Astrocyte (in vitro differentiated cells and primary cell): ENCODE measurements at regions not wholly inside any gene's neighbourhood (a gene's known extent, or its start where the extent isn't known, plus 50 kb on each side); places are given as distances from the start of the nearest gene placed in this dataset.

Experiments used
- DNase-seq: peaks from one replicate; pipeline ENCODE4 v3.0.0-alpha.2; 2010; ENCODE audit warnings: low read depth
- FAIRE-seq: peaks from 2 replicates; lab custom pipeline; 2011; peaks lifted over from hg19 to GRCh38; lab: Jason Lieb, UNC
- H2AFZ ChIP-seq: 2 replicates; pipeline ENCODE4 v1.6.0; 2012; ENCODE audit warnings: low read depth, low read length, inconsistent platforms
- H3K27ac ChIP-seq: 2 replicates; pipeline ENCODE4 v1.5.1; 2011; ENCODE audit warnings: low read depth, low read length, inconsistent platforms
- H3K27me3 ChIP-seq: 2 replicates; pipeline ENCODE4 v1.6.0; 2011; ENCODE audit warnings: low read length, inconsistent platforms; ENCODE audit not compliant: insufficient read depth
- H3K36me3 ChIP-seq: 2 replicates; pipeline ENCODE4 v1.5.1; 2011; ENCODE audit warnings: low read length, inconsistent platforms; ENCODE audit not compliant: insufficient read depth
- H3K4me1 ChIP-seq: 2 replicates; pipeline ENCODE4 v1.5.1; 2011; ENCODE audit warnings: low read length, inconsistent platforms; ENCODE audit not compliant: insufficient read depth
- H3K4me2 ChIP-seq: 2 replicates; pipeline ENCODE4 v1.6.0; 2012; ENCODE audit warnings: low read length, inconsistent platforms
- H3K4me3 ChIP-seq: 2 replicates; pipeline ENCODE4 v1.5.1; 2011; ENCODE audit warnings: low read depth, mild to moderate bottlenecking, low read length, inconsistent platforms; ENCODE audit not compliant: insufficient read depth
- H3K79me2 ChIP-seq: 2 replicates; pipeline ENCODE4 v1.6.0; 2012; ENCODE audit warnings: mild to moderate bottlenecking, low read length, inconsistent platforms; ENCODE audit not compliant: insufficient read depth
- H3K9ac ChIP-seq: 2 replicates; pipeline ENCODE4 v1.6.0; 2012; ENCODE audit warnings: mild to moderate bottlenecking, low read length, inconsistent platforms
- H3K9me3 ChIP-seq: 2 replicates; pipeline ENCODE4 v1.5.1; 2012; ENCODE audit warnings: low read depth, mild to moderate bottlenecking, low read length, inconsistent platforms; ENCODE audit not compliant: insufficient read depth
- H4K20me1 ChIP-seq: 2 replicates; pipeline ENCODE4 v1.6.0; 2012; ENCODE audit warnings: low read length, inconsistent platforms; ENCODE audit not compliant: insufficient read depth
- H3K27ac Mint-ChIP-seq: one replicate; pipeline ENCODE4 v1.8.0; 2021; ENCODE audit warnings: mild to moderate bottlenecking, mixed read lengths; ENCODE audit not compliant: unreplicated experiment
- H3K27me3 Mint-ChIP-seq: one replicate; pipeline ENCODE4 v1.8.0; 2021; ENCODE audit warnings: low read depth, mixed read lengths; ENCODE audit not compliant: unreplicated experiment
- H3K36me3 Mint-ChIP-seq: one replicate; pipeline ENCODE4 v1.8.0; 2021; ENCODE audit warnings: low read depth, mixed read lengths; ENCODE audit not compliant: unreplicated experiment
- H3K4me1 Mint-ChIP-seq: one replicate; pipeline ENCODE4 v1.8.0; 2021; ENCODE audit warnings: low read depth, mixed read lengths; ENCODE audit not compliant: unreplicated experiment
- H3K4me3 Mint-ChIP-seq: one replicate; pipeline ENCODE4 v1.8.0; 2021; ENCODE audit warnings: mild to moderate bottlenecking, moderate library complexity, mixed read lengths; ENCODE audit not compliant: unreplicated experiment
- H3K9me3 Mint-ChIP-seq: one replicate; pipeline ENCODE4 v1.8.0; 2021; ENCODE audit warnings: mild to moderate bottlenecking, mixed read lengths; ENCODE audit not compliant: unreplicated experiment
- CTCF ChIP-seq: IDR thresholded peaks from 2 replicates; pipeline ENCODE4 v1.5.1; 2011; ENCODE audit warnings: low read depth, mild to moderate bottlenecking, inconsistent platforms, low read length, moderate library complexity; ENCODE audit not compliant: insufficient read depth
- EZH2 ChIP-seq: IDR thresholded peaks from 2 replicates; pipeline ENCODE4 v1.6.1; 2012; ENCODE audit warnings: mild to moderate bottlenecking, low read length, inconsistent platforms; ENCODE audit not compliant: insufficient read depth

- Mint-ChIP-seq H3K4me3 (no peak overlapping the region), H3K4me1 (peaks cover 16% of the 10 kb centered on the region), H3K36me3 (no peaks in the 10 kb centered on the region), H3K27me3 (no peaks in the 10 kb centered on the region), H3K27ac (no peak overlapping the region), H3K9me3 (no peaks in the 10 kb centered on the region)
- TF ChIP-seq EZH2: no peak
- no peak for TF ChIP-seq CTCF
- no peak overlapping the region for H3K4me2 ChIP-seq
- FAIRE-seq (no peak), DNase-seq (no peak)
- H3K9ac ChIP-seq: no peak overlapping the region
- no peak overlapping the region for H3K27ac ChIP-seq
- H3K4me1 ChIP-seq: no peaks in the 10 kb centered on the region
- no peaks in the 10 kb centered on the region for H3K36me3 ChIP-seq
- no peak overlapping the region for H2AFZ ChIP-seq
- H3K9me3 ChIP-seq: no peaks in the 10 kb centered on the region
- no peaks in the 10 kb centered on the region for H3K79me2 ChIP-seq
- no peaks in the 10 kb centered on the region for H4K20me1 ChIP-seq
- no peaks in the 10 kb centered on the region for H3K27me3 ChIP-seq
- H3K4me3 ChIP-seq: no peak overlapping the region
These were observed 379.6 kb downstream of the FBXO15 start for GRCh38 chr18:73768043-73768442.

DNA sequence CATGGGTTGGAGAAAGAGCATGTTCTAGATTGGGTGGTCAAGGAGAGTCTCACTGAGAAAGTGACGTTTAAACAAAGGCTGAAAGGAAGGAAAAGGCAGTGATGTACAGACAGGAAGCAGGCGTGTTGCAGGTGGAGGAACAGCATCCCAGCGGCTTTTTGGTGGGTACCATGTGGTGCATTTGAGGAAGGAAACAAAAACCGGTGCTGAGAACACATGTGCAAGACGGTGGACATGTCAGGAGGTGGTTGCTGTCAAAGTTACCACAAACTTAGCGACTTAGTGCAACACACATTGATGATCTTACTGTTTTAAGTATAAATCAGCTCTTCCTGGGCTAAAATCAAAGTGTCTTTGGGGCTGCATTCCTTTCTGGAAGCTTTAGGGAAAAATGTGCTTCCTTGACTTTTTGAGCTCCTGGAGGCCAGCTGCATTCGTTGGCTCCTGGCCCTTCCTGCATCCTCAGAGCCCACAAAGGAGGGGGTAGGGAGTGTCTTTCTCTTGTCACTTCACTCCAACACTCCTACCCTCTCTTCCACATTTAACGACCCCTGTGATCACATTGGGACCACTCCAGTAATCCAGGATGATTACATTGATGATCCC is 380.6 kb downstream of the FBXO15 start:
- H3K36me3 ChIP-seq: no peaks in the 10 kb centered on the region
- DNase-seq (no peak), FAIRE-seq (no peak)
- H4K20me1 ChIP-seq: no peaks in the 10 kb centered on the region
- no peaks in the 10 kb centered on the region for H3K9me3 ChIP-seq
- H3K4me3 ChIP-seq: no peak overlapping the region
- H3K4me3 Mint-ChIP-seq: no peak overlapping the region
- H3K4me1 Mint-ChIP-seq: peaks cover 16% of the 10 kb centered on the region
- H3K9me3 Mint-ChIP-seq: peaks cover 4% of the 10 kb centered on the region
- no peaks in the 10 kb centered on the region for H3K27me3 Mint-ChIP-seq
- no peak overlapping the region for H3K27ac Mint-ChIP-seq
- H3K27me3 ChIP-seq: no peaks in the 10 kb centered on the region
- no peaks in the 10 kb centered on the region for H3K79me2 ChIP-seq
- no peak overlapping the region for H3K4me2 ChIP-seq
- H3K36me3 Mint-ChIP-seq: no peaks in the 10 kb centered on the region
- TF ChIP-seq CTCF: no peak
- no peak for TF ChIP-seq EZH2
- no peak overlapping the region for H3K27ac ChIP-seq
- no peaks in the 10 kb centered on the region for H3K4me1 ChIP-seq
- no peak overlapping the region for H3K9ac ChIP-seq
- no peak overlapping the region for H2AFZ ChIP-seq

DNA sequence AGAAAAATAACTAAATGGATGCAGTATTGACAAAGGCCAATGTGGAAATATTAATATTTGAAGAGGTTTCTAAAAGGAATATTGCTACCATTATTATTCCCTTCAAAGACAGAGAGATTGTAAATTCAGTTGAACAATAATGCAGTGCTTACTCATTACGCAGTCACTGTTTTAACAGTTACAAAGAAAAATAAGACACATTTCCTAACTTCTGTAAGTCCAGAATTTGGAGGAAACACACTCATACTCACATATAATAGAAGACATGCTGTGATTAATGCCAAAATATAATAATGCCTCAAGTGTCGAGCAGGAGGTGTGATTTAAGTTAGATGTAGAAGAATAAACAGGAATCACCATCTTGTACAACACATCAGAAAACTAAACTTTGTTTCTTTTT is 389.2 kb downstream of the FBXO15 start:
- Mint-ChIP-seq H3K9me3 (peaks cover 4% of the 10 kb centered on the region), H3K27ac (no peak overlapping the region), H3K27me3 (peaks cover 7% of the 10 kb centered on the region), H3K4me3 (no peak overlapping the region), H3K36me3 (no peaks in the 10 kb centered on the region), H3K4me1 (no peaks in the 10 kb centered on the region)
- DNase-seq (no peak), FAIRE-seq (no peak)
- no peaks in the 10 kb centered on the region for H3K36me3 ChIP-seq
- H4K20me1 ChIP-seq: no peaks in the 10 kb centered on the region
- H3K79me2 ChIP-seq: no peaks in the 10 kb centered on the region
- H3K4me2 ChIP-seq: peak overlapping the region; percentile 13
- H3K27ac ChIP-seq: no peak overlapping the region
- no peak overlapping the region for H3K9ac ChIP-seq
- H2AFZ ChIP-seq: no peak overlapping the region
- TF ChIP-seq EZH2 (no peak), CTCF (no peak)
- H3K9me3 ChIP-seq: no peaks in the 10 kb centered on the region
- no peaks in the 10 kb centered on the region for H3K27me3 ChIP-seq
- H3K4me3 ChIP-seq: no peak overlapping the region
- peaks cover 7% of the 10 kb centered on the region for H3K4me1 ChIP-seq
